SK-N-SH (cell line): ENCODE measurements at regions not wholly inside any gene's neighbourhood (a gene's known extent, or its start where the extent isn't known, plus 50 kb on each side); places are given as distances from the start of the nearest gene placed in this dataset.

ENCODE experiments used
- CHD2 ChIP-seq: fragments of 150-350 bp; IDR thresholded peaks from 2 replicates; pipeline ENCODE4 v1.6.1; 2018; ENCODE audit warnings: low read length; ENCODE audit not compliant: partially characterized antibody
- EP300 ChIP-seq, 2 experiments: IDR thresholded peaks; 2 replicates each; pipeline versions ENCODE4 v1.4.0 to v1.6.1; 2012; ENCODE audit warnings: borderline replicate concordance in 1 of 2, low read depth in 1 of 2, low read length in 1 of 2
- EZH2phosphoT487 ChIP-seq: fragments of 200-600 bp; sonication (generic); IDR thresholded peaks from 2 replicates; pipeline ENCODE4 v1.6.1; 2017; ENCODE audit warnings: low read depth, mixed run types, mild to moderate bottlenecking, antibody characterized with exemption, moderate library complexity, borderline replicate concordance
- FOXJ3 ChIP-seq: sonication (generic); formaldehyde crosslinking; IDR thresholded peaks from 2 replicates; pipeline ENCODE4 v1.5.1; 2020; ENCODE audit warnings: mild to moderate bottlenecking, missing genetic modification reagents
- FOXM1 ChIP-seq: IDR thresholded peaks from 2 replicates; pipeline ENCODE4 v1.4.0; 2012; ENCODE audit warnings: low read depth, mild to moderate bottlenecking
- JUND ChIP-seq: IDR thresholded peaks from 2 replicates; pipeline ENCODE4 v1.4.0; 2012
- NFIC ChIP-seq: IDR thresholded peaks from 2 replicates; pipeline ENCODE4 v1.4.0; 2012; ENCODE audit warnings: borderline replicate concordance
- POLR2AphosphoS5 ChIP-seq: IDR thresholded peaks from 2 replicates; pipeline ENCODE4 v1.6.1; 2012; ENCODE audit warnings: low read depth, low read length
- TF ChIP-seq, protein P1 (sequence below): fragments of 150-350 bp; IDR thresholded peaks from 2 replicates; pipeline ENCODE4 v1.6.1; 2017; ENCODE audit warnings: antibody characterized with exemption, low read length, low read depth, borderline replicate concordance
- TF ChIP-seq, protein P2 (sequence below): fragments of 200-600 bp; sonication (generic); IDR thresholded peaks from 2 replicates; pipeline ENCODE4 v1.6.1; 2017; ENCODE audit warnings: antibody characterized with exemption, mild to moderate bottlenecking, moderate library complexity
- TF ChIP-seq, protein P3 (sequence below): IDR thresholded peaks from 2 replicates; pipeline ENCODE4 v1.6.1; 2012; ENCODE audit warnings: mild to moderate bottlenecking, low read depth, low read length, moderate library complexity
- TF ChIP-seq, protein P4 (sequence below): IDR thresholded peaks from 2 replicates; pipeline ENCODE4 v1.4.0; 2012; ENCODE audit warnings: low read depth

DNA sequence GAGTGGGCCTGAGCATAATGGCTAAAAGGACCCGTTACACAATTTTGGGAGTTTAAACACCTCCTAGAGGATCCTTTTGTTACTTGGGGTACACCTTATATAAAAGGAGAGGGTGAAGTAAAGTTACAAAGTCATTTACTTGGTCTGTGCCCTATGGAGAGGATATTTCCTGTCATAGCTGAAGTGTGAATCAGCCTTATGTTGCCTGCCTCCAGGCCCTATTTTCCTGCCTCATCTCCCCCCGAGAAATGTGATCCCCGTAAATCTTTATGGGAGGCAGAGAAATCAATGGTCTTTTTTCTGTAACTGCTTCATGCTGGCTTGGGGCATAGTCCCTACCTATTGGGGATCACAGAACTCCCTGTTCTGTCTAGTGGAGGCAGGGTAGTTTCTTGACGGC, 906.6 kb downstream of the DSC3 start:
- TF ChIP-seq, protein P1, sequence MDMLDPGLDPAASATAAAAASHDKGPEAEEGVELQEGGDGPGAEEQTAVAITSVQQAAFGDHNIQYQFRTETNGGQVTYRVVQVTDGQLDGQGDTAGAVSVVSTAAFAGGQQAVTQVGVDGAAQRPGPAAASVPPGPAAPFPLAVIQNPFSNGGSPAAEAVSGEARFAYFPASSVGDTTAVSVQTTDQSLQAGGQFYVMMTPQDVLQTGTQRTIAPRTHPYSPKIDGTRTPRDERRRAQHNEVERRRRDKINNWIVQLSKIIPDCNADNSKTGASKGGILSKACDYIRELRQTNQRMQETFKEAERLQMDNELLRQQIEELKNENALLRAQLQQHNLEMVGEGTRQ: no peak
- TF ChIP-seq, protein P2, sequence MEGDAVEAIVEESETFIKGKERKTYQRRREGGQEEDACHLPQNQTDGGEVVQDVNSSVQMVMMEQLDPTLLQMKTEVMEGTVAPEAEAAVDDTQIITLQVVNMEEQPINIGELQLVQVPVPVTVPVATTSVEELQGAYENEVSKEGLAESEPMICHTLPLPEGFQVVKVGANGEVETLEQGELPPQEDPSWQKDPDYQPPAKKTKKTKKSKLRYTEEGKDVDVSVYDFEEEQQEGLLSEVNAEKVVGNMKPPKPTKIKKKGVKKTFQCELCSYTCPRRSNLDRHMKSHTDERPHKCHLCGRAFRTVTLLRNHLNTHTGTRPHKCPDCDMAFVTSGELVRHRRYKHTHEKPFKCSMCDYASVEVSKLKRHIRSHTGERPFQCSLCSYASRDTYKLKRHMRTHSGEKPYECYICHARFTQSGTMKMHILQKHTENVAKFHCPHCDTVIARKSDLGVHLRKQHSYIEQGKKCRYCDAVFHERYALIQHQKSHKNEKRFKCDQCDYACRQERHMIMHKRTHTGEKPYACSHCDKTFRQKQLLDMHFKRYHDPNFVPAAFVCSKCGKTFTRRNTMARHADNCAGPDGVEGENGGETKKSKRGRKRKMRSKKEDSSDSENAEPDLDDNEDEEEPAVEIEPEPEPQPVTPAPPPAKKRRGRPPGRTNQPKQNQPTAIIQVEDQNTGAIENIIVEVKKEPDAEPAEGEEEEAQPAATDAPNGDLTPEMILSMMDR: no peak
- TF ChIP-seq, protein P3, sequence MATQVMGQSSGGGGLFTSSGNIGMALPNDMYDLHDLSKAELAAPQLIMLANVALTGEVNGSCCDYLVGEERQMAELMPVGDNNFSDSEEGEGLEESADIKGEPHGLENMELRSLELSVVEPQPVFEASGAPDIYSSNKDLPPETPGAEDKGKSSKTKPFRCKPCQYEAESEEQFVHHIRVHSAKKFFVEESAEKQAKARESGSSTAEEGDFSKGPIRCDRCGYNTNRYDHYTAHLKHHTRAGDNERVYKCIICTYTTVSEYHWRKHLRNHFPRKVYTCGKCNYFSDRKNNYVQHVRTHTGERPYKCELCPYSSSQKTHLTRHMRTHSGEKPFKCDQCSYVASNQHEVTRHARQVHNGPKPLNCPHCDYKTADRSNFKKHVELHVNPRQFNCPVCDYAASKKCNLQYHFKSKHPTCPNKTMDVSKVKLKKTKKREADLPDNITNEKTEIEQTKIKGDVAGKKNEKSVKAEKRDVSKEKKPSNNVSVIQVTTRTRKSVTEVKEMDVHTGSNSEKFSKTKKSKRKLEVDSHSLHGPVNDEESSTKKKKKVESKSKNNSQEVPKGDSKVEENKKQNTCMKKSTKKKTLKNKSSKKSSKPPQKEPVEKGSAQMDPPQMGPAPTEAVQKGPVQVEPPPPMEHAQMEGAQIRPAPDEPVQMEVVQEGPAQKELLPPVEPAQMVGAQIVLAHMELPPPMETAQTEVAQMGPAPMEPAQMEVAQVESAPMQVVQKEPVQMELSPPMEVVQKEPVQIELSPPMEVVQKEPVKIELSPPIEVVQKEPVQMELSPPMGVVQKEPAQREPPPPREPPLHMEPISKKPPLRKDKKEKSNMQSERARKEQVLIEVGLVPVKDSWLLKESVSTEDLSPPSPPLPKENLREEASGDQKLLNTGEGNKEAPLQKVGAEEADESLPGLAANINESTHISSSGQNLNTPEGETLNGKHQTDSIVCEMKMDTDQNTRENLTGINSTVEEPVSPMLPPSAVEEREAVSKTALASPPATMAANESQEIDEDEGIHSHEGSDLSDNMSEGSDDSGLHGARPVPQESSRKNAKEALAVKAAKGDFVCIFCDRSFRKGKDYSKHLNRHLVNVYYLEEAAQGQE: no peak
- TF ChIP-seq EP300 (IDR thresholded peaks at IDR 0.05; ENCODE audit: borderline replicate concordance in 1 of 2, low read depth in 1 of 2, low read length in 1 of 2) (no peak), NFIC (no peak), EZH2phosphoT487 (no peak), JUND (no peak), POLR2AphosphoS5 (no peak), FOXJ3 (no peak), FOXM1 (no peak), CHD2 (no peak)
- TF ChIP-seq, protein P4, sequence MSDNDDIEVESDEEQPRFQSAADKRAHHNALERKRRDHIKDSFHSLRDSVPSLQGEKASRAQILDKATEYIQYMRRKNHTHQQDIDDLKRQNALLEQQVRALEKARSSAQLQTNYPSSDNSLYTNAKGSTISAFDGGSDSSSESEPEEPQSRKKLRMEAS: no peak
